ENCODE measurements at regions not wholly inside any gene's neighbourhood (a gene's known extent, or its start where the extent isn't known, plus 50 kb on each side); places are given as distances from the start of the nearest gene placed in this dataset.

GRCh38 chr10:56298941-56299340 lies 62.1 kb downstream of the ZWINT start:
- DNase-seq (ENCODE audit: low read depth in 1 of 2, low spot score in 1 of 2) = no peak
- Histone ChIP-seq H3K27me3 (ENCODE audit: insufficient read depth, poor library complexity, severe bottlenecking) (no peaks in the 10 kb centered on the region), H3K4me3 (replicated peaks; ENCODE audit: insufficient read depth, low read length) (no peak overlapping the region), H3K27ac (replicated peaks) (no peak overlapping the region)
- TF ChIP-seq GABPA (IDR thresholded peaks at IDR 0.05; ENCODE audit: low read depth) (no peak), CTCF (IDR thresholded peaks at IDR 0.05; ENCODE audit: insufficient read depth, low read length) (no peak), POLR2AphosphoS5 (IDR thresholded peaks at IDR 0.05; ENCODE audit: low read depth) (no peak), SPI1 (IDR thresholded peaks at IDR 0.05; ENCODE audit: borderline replicate concordance, low read depth) (no peak), REST (IDR thresholded peaks at IDR 0.05; ENCODE audit: insufficient replicate concordance, low read depth) (no peak)

- Histone ChIP-seq H3K27ac (replicated peaks) (no peak overlapping the region), H3K4me3 (replicated peaks; ENCODE audit: insufficient read depth, low read length) (no peak overlapping the region), H3K27me3 (ENCODE audit: insufficient read depth, poor library complexity, severe bottlenecking) (no peaks in the 10 kb centered on the region)
- TF ChIP-seq GABPA (IDR thresholded peaks at IDR 0.05; ENCODE audit: low read depth) (no peak), REST (IDR thresholded peaks at IDR 0.05; ENCODE audit: insufficient replicate concordance, low read depth) (no peak), SPI1 (IDR thresholded peaks at IDR 0.05; ENCODE audit: borderline replicate concordance, low read depth) (no peak), POLR2AphosphoS5 (IDR thresholded peaks at IDR 0.05; ENCODE audit: low read depth) (no peak), CTCF (IDR thresholded peaks at IDR 0.05; ENCODE audit: insufficient read depth, low read length) (no peak)
- DNase-seq (ENCODE audit: low read depth in 1 of 2, low spot score in 1 of 2) = no peak
These were observed 64.4 kb downstream of the ZWINT start for GRCh38 chr10:56296618-56297017.

- H3K27me3 ChIP-seq (ENCODE audit: insufficient read depth, poor library complexity, severe bottlenecking) = no peaks in the 10 kb centered on the region
- H3K27ac ChIP-seq (replicated peaks) = no peak overlapping the region
- DNase-seq (ENCODE audit: low read depth in 1 of 2, low spot score in 1 of 2) = no peak
- no peak overlapping the region for H3K4me3 ChIP-seq (replicated peaks; ENCODE audit: insufficient read depth, low read length)
- TF ChIP-seq GABPA (IDR thresholded peaks at IDR 0.05; ENCODE audit: low read depth) = no peak
- TF ChIP-seq REST (IDR thresholded peaks at IDR 0.05; ENCODE audit: insufficient replicate concordance, low read depth) = no peak
- no peak for TF ChIP-seq POLR2AphosphoS5 (IDR thresholded peaks at IDR 0.05; ENCODE audit: low read depth)
These were observed 72.7 kb downstream of the ZWINT start for GRCh38 chr10:56288403-56288802.

GRCh38 chr10:56286096-56286495 lies 75.0 kb downstream of the ZWINT start:
- Histone ChIP-seq H3K4me3 (replicated peaks; ENCODE audit: insufficient read depth, low read length) (no peak overlapping the region), H3K27me3 (ENCODE audit: insufficient read depth, poor library complexity, severe bottlenecking) (no peaks in the 10 kb centered on the region), H3K27ac (replicated peaks) (no peak overlapping the region)
- no peak for TF ChIP-seq REST (IDR thresholded peaks at IDR 0.05; ENCODE audit: insufficient replicate concordance, low read depth)
- no peak for TF ChIP-seq GABPA (IDR thresholded peaks at IDR 0.05; ENCODE audit: low read depth)
- TF ChIP-seq POLR2AphosphoS5 (IDR thresholded peaks at IDR 0.05; ENCODE audit: low read depth) = no peak
- TF ChIP-seq SPI1 (IDR thresholded peaks at IDR 0.05; ENCODE audit: borderline replicate concordance, low read depth) = no peak
- TF ChIP-seq CTCF (IDR thresholded peaks at IDR 0.05; ENCODE audit: insufficient read depth, low read length) = no peak
- no peak for DNase-seq (ENCODE audit: low read depth in 1 of 2, low spot score in 1 of 2)

All from HL-60 (cell line).